ENCODE measurements at regions not wholly inside any gene's neighbourhood (a gene's known extent, or its start where the extent isn't known, plus 50 kb on each side); places are given as distances from the start of the nearest gene placed in this dataset.

- no peak overlapping the region for H3K4me3 ChIP-seq
- WGBS, 2 donors = 76 to 94% methylated on average over 2 of the region's 2 CpGs
- no peak for DNase-seq
- H3K4me1 ChIP-seq = peaks cover 0 to 49% (median 0%) of the 10 kb centered on the region in 9 donors
- no peak for ATAC-seq
- intact Hi-C loops (cut with DNase I) = loop anchor here in 1 of 10 donors (10.0 kb wide), 1 partner anchor 402 kb away; no protein-coding TSS in a partner anchor
- no peak for TF ChIP-seq CTCF (IDR thresholded peaks at IDR 0.05)
- H3K27ac ChIP-seq = peak overlapping the region in 1 of 10 donors; percentile 68
- no peaks in the 10 kb centered on the region for H3K36me3 ChIP-seq
- H3K9me3 ChIP-seq = no peaks in the 10 kb centered on the region
- no peaks in the 10 kb centered on the region for H3K27me3 ChIP-seq
These were observed 177.3 kb upstream of the DMAC1 start for GRCh38 chr9:7976856-7977255.

DNA sequence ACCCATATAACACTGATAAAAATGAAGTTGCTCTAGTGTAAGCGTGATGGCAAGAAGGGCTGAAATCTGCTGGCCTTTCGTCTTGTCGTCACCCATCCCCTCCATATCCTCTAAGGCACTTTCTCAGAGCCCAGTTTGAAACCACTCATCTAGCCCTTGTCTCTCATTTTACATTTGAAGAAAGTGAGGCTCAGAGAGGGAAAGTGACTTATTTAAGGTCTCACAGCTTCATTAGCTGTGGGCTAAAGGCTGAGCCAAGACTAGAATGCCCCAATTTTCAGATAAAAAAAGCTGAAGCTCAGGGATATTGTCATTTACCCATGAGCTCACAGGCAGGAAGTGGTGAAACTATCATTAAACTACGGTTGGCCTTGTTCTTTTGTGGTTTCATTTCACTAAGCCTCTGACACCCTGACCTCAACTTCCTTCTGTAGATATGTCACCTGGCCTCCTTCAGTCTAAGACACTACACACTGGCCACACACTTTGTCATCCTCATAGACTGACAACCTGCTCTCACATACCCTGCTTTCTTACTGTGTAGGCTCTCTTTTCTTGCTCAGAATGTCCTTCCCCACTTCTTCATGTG is 176.7 kb upstream of the DMAC1 start:
- ATAC-seq = peak in 6 of 8 donors; percentile 30 to 61 (median 50)
- 58 to 75% methylated on average over 4 of the region's 4 CpGs for WGBS, 2 donors
- Histone ChIP-seq H3K4me1 (peaks cover 0 to 49% (median 0%) of the 10 kb centered on the region in 9 donors), H3K27me3 (no peaks in the 10 kb centered on the region), H3K27ac (peak overlapping the region in 1 of 10 donors; percentile 68), H3K9me3 (no peaks in the 10 kb centered on the region), H3K36me3 (no peaks in the 10 kb centered on the region), H3K4me3 (no peak overlapping the region)
- DNase-seq = no peak
- no peak for TF ChIP-seq CTCF (IDR thresholded peaks at IDR 0.05)
- intact Hi-C loops (cut with DNase I) = loop anchor here in 1 of 10 donors (10.0 kb wide), 1 partner anchor 401 kb away; no protein-coding TSS in a partner anchor

DNA sequence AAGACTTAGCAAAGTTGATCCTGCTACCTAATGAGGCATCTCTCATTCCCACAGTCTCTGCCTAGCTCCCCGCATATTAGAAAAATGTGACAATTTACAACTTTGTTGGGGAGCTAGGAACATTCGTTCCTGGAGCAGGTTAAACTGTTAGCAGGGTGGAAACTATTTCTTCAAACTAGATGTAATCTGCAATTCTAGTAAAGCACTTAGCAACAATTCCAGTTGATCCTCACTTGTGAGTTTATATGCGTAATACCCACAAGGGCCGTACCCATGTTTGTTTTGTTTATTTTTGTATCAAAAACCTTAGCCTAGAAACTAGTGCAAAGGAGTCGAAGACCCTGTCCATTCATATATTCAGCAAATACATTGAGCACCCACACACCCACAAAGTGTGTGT is 175.8 kb upstream of the DMAC1 start:
- H3K36me3 ChIP-seq = no peaks in the 10 kb centered on the region
- no peak overlapping the region for H3K27ac ChIP-seq
- intact Hi-C loops (cut with DNase I) = loop anchor here in 1 of 10 donors (10.0 kb wide), 1 partner anchor 401 kb away; no protein-coding TSS in a partner anchor
- peaks cover 0 to 56% (median 0%) of the 10 kb centered on the region in 9 donors for H3K4me1 ChIP-seq
- no peak overlapping the region for H3K4me3 ChIP-seq
- WGBS, 2 donors = 92 to 96% methylated on average over 5 of the region's 5 CpGs
- ATAC-seq (no peak), DNase-seq (no peak)
- no peak for TF ChIP-seq CTCF (IDR thresholded peaks at IDR 0.05)
- no peaks in the 10 kb centered on the region for H3K27me3 ChIP-seq
- H3K9me3 ChIP-seq = no peaks in the 10 kb centered on the region

DNA sequence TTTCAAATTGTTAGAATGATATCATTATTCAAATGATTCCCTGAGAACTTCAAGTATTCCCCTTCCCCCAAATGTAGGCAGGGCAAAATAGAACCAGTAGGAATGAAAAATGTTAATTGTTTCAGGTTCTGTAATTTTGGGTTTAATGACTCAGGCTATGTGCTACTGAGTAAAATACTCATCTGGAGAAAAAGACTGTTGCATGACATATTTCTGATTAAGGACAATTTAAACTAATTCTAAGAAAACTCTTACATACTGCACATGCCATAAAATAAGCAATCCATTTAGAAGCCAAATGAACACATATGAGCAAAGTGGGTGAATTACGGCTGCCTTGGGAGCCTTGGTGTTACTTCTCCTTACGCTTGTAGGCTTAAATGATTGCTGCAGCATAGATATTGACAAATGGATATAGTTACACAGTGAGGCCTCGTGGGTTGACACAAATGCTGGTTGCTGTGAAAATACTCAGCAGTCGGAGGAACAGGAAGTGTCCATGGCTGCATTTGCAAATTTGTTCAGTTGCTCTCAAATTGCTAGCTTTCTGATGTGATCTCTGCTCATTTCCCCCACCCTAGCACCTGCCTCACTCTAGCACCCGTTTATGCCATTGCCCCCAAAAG is 174.9 kb upstream of the DMAC1 start:
- TF ChIP-seq CTCF (IDR thresholded peaks at IDR 0.05) = no peak
- WGBS, 2 donors = 69 to 78% methylated on average over 5 of the region's 5 CpGs
- no peak overlapping the region for H3K27ac ChIP-seq
- peaks cover 0 to 53% (median 0%) of the 10 kb centered on the region in 9 donors for H3K4me1 ChIP-seq
- H3K27me3 ChIP-seq = no peaks in the 10 kb centered on the region
- H3K4me3 ChIP-seq = no peak overlapping the region
- no peak for DNase-seq
- no peaks in the 10 kb centered on the region for H3K36me3 ChIP-seq
- no peaks in the 10 kb centered on the region for H3K9me3 ChIP-seq
- no peak for ATAC-seq
- intact Hi-C loops (cut with DNase I) = loop anchor here in 1 of 10 donors (10.0 kb wide), 1 partner anchor 400 kb away; no protein-coding TSS in a partner anchor
